ENCODE measurements at regions not wholly inside any gene's neighbourhood (a gene's known extent, or its start where the extent isn't known, plus 50 kb on each side); places are given as distances from the start of the nearest gene placed in this dataset.

DNA sequence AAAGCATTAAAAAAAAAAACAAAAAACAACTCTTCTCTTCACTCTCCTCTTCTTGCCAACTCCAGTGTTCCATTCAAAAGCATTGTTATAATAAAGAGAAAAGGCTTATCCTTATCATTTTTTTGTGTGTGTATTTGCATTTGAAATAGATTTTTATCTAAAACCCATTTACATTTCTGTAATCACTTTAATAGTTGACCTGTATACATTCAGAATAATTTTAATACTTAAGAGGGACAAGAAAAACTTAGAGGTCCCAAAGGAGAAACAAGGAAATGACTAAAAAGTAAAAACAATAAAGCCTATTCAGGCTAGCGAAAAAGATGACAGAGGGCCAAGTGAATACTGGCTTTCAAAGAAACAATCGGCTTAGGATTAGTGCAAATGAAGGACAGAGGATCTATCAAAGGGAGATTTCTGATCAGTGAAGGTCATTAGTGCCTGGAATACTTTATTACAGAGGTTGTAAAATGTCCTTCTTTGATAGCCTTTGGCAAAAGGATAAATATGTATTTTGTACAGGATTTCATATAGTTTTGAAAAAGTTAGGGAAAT, 808.3 kb downstream of the RPA4 start:
- Histone ChIP-seq H2AK5ac (ENCODE audit: insufficient read length, low read length) (no peak overlapping the region), H3K9ac (ENCODE audit: extremely low read depth, insufficient read length, low read length) (no peak overlapping the region), H2BK20ac (ENCODE audit: low read depth, low read length, poor library complexity, severe bottlenecking) (no peak overlapping the region), H3K23me2 (ENCODE audit: insufficient read length, low read depth, low read length, poor library complexity, severe bottlenecking) (no peaks in the 10 kb centered on the region), H3K23ac (ENCODE audit: insufficient read length, low read depth, low read length) (no peak overlapping the region), H4K5ac (ENCODE audit: insufficient read length, low read depth, low read length) (no peak overlapping the region), H3K14ac (ENCODE audit: insufficient read depth, low read length) (no peak overlapping the region), H2BK15ac (ENCODE audit: low read depth, low read length) (no peak overlapping the region), H3K4me1 (ENCODE audit: insufficient read depth, low read length) (no peaks in the 10 kb centered on the region), H3K27ac (ENCODE audit: insufficient read length, low read depth, low read length) (no peak overlapping the region), H2BK12ac (ENCODE audit: insufficient read length, low read depth, low read length) (no peak overlapping the region), H4K20me1 (ENCODE audit: control insufficient read depth, insufficient read depth, insufficient read length) (no peaks in the 10 kb centered on the region), H4K91ac (ENCODE audit: insufficient read length, low read depth, low read length) (no peak overlapping the region), H3T11ph (ENCODE audit: low read length) (no peak overlapping the region), H3K4me2 (ENCODE audit: insufficient read depth, insufficient read length, low read length) (no peak overlapping the region), H2AFZ (ENCODE audit: low read length) (no peak overlapping the region), H3K18ac (ENCODE audit: insufficient read length, low read depth, low read length) (no peak overlapping the region), H3K4ac (ENCODE audit: low read depth, low read length) (no peak overlapping the region), H3K56ac (ENCODE audit: insufficient read length, low read depth, low read length) (no peak overlapping the region), H3K79me1 (ENCODE audit: insufficient read depth, low read depth, low read length, poor library complexity, severe bottlenecking) (no peaks in the 10 kb centered on the region), H3K9me3 (ENCODE audit: control insufficient read depth, low read depth, low read length) (no peaks in the 10 kb centered on the region), H3K79me2 (ENCODE audit: insufficient read depth, low read length) (no peaks in the 10 kb centered on the region), H3K27me3 (ENCODE audit: insufficient read depth, low read length) (no peaks in the 10 kb centered on the region), H2BK120ac (ENCODE audit: low read depth, low read length, poor library complexity, severe bottlenecking) (no peak overlapping the region), H2BK5ac (ENCODE audit: insufficient read length, low read length) (no peak overlapping the region), H4K8ac (replicated peaks; ENCODE audit: insufficient read length, low read depth, low read length) (no peak overlapping the region)
- peaks cover 2% of the 10 kb centered on the region in 2 experiments; a peak in 3 of 5 replicates for H3K9me3 Mint-ChIP-seq
- WGBS (ENCODE audit: extremely low coverage, insufficient read length, low lambda C conversion rate), result no CpG with 5 or more reads among the region's 2 CpGs
- H3K4me3 Mint-ChIP-seq, result no peak overlapping the region
- no peak for DNase-seq
- no peak for TF ChIP-seq CTCF (conservative IDR thresholded peaks at IDR 0.05)
- peaks cover 35 to 37% of the 10 kb centered on the region in 2 experiments for H3K4me1 Mint-ChIP-seq
- no peaks in the 10 kb centered on the region for H3K27me3 Mint-ChIP-seq (ENCODE audit: low read depth)
- peaks cover 0 to 9% (median 8%) of the 10 kb centered on the region in 3 experiments; a peak in 4 of 7 replicates for H3K36me3 Mint-ChIP-seq (ENCODE audit: insufficient read depth in 1 of 3, low read depth in 3 of 3)
- H3K27ac Mint-ChIP-seq, result peak overlapping the region in 2 of 3 experiments; percentile 2 to 89; a peak in 1 of 7 replicates

Data from H9 (cell line).